Endodermal cell (in vitro differentiated cells): ENCODE measurements at regions not wholly inside any gene's neighbourhood (a gene's known extent, or its start where the extent isn't known, plus 50 kb on each side); places are given as distances from the start of the nearest gene placed in this dataset.

Experiments
- DNase-seq: peaks from one replicate; pipeline ENCODE4 v3.0.0-alpha.2; 2017
- H3K27ac ChIP-seq: 2 replicates; pipeline ENCODE4 v1.5.1; 2013; ENCODE audit warnings: mild to moderate bottlenecking, low read depth, low read length, moderate library complexity
- H3K27me3 ChIP-seq: 2 replicates; pipeline ENCODE4 v1.6.1; 2013; ENCODE audit warnings: mild to moderate bottlenecking, low read length, moderate library complexity; ENCODE audit not compliant: insufficient read depth, control insufficient read depth, poor library complexity, severe bottlenecking
- H3K36me3 ChIP-seq: 2 replicates; pipeline ENCODE4 v1.7.0; 2013; ENCODE audit warnings: mild to moderate bottlenecking, low read length, moderate library complexity; ENCODE audit not compliant: control insufficient read depth, insufficient read depth
- H3K4me1 ChIP-seq: one replicate; pipeline ENCODE4 v1.7.0; 2013; ENCODE audit warnings: low read length; ENCODE audit not compliant: control insufficient read depth, insufficient read depth
- H3K4me3 ChIP-seq: 2 replicates; pipeline ENCODE4 v1.5.1; 2013; ENCODE audit warnings: mild to moderate bottlenecking, low read length, moderate library complexity
- H3K9ac ChIP-seq: 2 replicates; pipeline ENCODE4 v1.6.1; 2013; ENCODE audit warnings: mild to moderate bottlenecking, low read length, moderate library complexity; ENCODE audit not compliant: poor library complexity, severe bottlenecking; ENCODE audit errors: extremely low read depth
- H3K9me3 ChIP-seq: 2 replicates; pipeline ENCODE4 v1.6.1; 2013; ENCODE audit warnings: mild to moderate bottlenecking, low read length, moderate library complexity; ENCODE audit not compliant: control insufficient read depth
- H3K27ac Mint-ChIP-seq: 2 replicates; pipeline ENCODE4 v1.8.0; 2020; ENCODE audit warnings: mixed read lengths
- H3K27me3 Mint-ChIP-seq: 2 replicates; pipeline ENCODE4 v1.8.0; 2021; ENCODE audit warnings: mild to moderate bottlenecking, mixed read lengths; ENCODE audit not compliant: insufficient read depth
- H3K36me3 Mint-ChIP-seq: 2 replicates; pipeline ENCODE4 v1.8.0; 2020; ENCODE audit warnings: low read depth, mixed read lengths
- H3K4me1 Mint-ChIP-seq: 2 replicates; pipeline ENCODE4 v1.8.0; 2020; ENCODE audit warnings: mixed read lengths
- H3K4me3 Mint-ChIP-seq: 2 replicates; pipeline ENCODE4 v1.8.0; 2020; ENCODE audit warnings: mild to moderate bottlenecking, moderate library complexity, mixed read lengths
- H3K9me3 Mint-ChIP-seq: 2 replicates; pipeline ENCODE4 v1.8.0; 2020; ENCODE audit warnings: mild to moderate bottlenecking, mixed read lengths
- CTCF ChIP-seq: fragments of 200-600 bp; sonication (generic); conservative IDR thresholded peaks from 2 replicates; pipeline ENCODE4 v1.5.0; 2021; ENCODE audit warnings: antibody characterized with exemption, mild to moderate bottlenecking
- WGBS, 2 experiments: methylation state at CpG; one replicate each; pipeline versions ENCODE4 v1.1.5 to v1.1.7; 2013; ENCODE audit warnings: missing lambda C conversion rate in 2 of 2, mixed read lengths in 1 of 2; ENCODE audit not compliant: insufficient coverage in 1 of 2, insufficient read length in 1 of 2; 5-methylcytosine and 5-hydroxymethylcytosine counted together

DNA sequence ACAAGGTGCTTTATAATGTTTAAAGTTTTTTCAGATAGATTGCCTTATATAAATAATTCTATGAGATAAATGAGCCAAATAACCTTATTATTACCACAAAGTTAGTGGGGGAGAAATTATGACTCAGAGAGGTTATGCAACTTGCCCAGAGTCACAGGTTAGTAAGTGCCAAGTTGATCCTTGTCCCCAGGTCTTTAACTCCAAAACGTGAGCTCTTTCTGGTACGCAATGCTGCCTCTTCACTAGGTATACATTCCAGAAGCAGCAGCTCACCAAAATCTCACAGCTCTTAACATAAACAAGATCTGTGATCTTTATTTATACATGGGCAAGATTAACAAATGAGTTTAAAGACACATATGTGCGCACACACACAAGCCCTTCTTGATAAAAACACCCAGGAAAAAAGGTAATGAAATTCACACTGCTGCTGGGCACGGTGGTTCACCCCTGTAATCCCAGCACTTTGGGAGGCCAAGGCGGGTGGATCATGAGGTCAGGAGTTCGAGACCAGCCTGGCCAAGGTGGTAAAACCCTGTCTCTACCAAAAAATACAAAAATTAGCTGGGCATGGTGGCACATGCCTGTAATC, 59.8 kb upstream of the NR2F2 start:
- Histone ChIP-seq H3K9ac (no peak overlapping the region), H3K27ac (no peak overlapping the region)

GRCh38 chr15:96272427-96272826, 58.1 kb upstream of the NR2F2 start:
- Histone ChIP-seq H3K4me3 (no peak overlapping the region), H3K9me3 (no peaks in the 10 kb centered on the region), H3K4me1 (no peaks in the 10 kb centered on the region), H3K27ac (no peak overlapping the region), H3K27me3 (no peaks in the 10 kb centered on the region), H3K36me3 (no peaks in the 10 kb centered on the region), H3K9ac (no peak overlapping the region)
- TF ChIP-seq CTCF = no peak
- H3K36me3 Mint-ChIP-seq = no peaks in the 10 kb centered on the region
- H3K4me3 Mint-ChIP-seq = no peak overlapping the region
- H3K27ac Mint-ChIP-seq = no peak overlapping the region
- no peaks in the 10 kb centered on the region for H3K9me3 Mint-ChIP-seq
- DNase-seq = no peak
- no peaks in the 10 kb centered on the region for H3K4me1 Mint-ChIP-seq
- H3K27me3 Mint-ChIP-seq = no peaks in the 10 kb centered on the region
- WGBS, 2 experiments = no CpG with 5 or more reads among the region's 1 CpG

More for the DNA sequence above, 59.8 kb upstream of the NR2F2 start:
- no peaks in the 10 kb centered on the region for H3K4me1 Mint-ChIP-seq
- H3K9me3 Mint-ChIP-seq = no peaks in the 10 kb centered on the region
- WGBS, 2 experiments = 88 to 95% methylated on average over 4 to 6 of the region's 6 CpGs
- no peaks in the 10 kb centered on the region for H3K36me3 Mint-ChIP-seq
- no peak for DNase-seq
- no peak overlapping the region for H3K27ac Mint-ChIP-seq
- no peak for TF ChIP-seq CTCF
- Histone ChIP-seq H3K27me3 (no peaks in the 10 kb centered on the region), H3K4me3 (no peak overlapping the region), H3K4me1 (no peaks in the 10 kb centered on the region), H3K9me3 (no peaks in the 10 kb centered on the region), H3K36me3 (no peaks in the 10 kb centered on the region)
- H3K4me3 Mint-ChIP-seq = no peak overlapping the region
- H3K27me3 Mint-ChIP-seq = no peaks in the 10 kb centered on the region

DNA sequence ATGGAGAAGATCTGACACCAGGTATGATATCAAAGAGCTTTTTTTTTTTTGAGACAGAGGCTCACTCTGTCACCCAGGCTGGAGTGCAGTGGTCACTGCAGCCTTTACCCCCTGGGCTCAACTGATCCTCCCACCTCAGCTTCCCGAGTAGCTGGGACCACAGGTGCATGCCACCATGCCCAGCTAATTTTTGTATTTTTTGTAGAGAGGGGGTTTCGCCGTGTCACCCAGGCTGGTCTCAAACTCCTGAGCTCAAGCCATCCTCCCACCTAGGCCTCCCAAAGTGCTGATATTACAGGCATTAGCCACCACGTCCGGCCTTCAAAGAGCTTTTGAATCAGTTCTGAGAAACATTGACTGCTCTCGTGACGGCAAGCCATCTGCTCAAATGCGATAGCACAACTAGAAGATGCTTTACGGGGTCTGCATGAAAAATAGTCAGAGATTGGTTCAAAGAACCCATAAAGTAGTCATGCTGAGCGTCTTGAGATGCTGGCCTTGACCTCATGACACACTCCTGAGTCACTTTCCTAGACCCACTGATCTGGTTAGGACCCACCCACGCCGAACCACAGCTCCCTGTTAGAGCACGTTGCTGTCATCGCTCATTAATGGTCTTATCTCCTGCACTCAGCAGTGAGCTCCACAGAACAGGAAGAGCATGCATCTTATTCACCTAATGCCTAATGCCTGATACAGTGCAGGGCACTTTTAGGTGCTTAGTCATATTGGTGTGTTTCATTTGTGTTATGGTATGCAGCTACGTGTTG, 57.0 kb upstream of the NR2F2 start:
- H3K36me3 Mint-ChIP-seq = no peaks in the 10 kb centered on the region
- Histone ChIP-seq H3K9ac (no peak overlapping the region), H3K9me3 (no peaks in the 10 kb centered on the region), H3K36me3 (no peaks in the 10 kb centered on the region), H3K4me1 (no peaks in the 10 kb centered on the region), H3K4me3 (no peak overlapping the region), H3K27ac (no peak overlapping the region), H3K27me3 (no peaks in the 10 kb centered on the region)
- no peak for TF ChIP-seq CTCF
- no peaks in the 10 kb centered on the region for H3K4me1 Mint-ChIP-seq
- H3K9me3 Mint-ChIP-seq = no peaks in the 10 kb centered on the region
- no peak for DNase-seq
- H3K4me3 Mint-ChIP-seq = no peak overlapping the region
- WGBS, 2 experiments = 90 to 91% methylated on average over 13 to 15 of the region's 15 CpGs
- no peak overlapping the region for H3K27ac Mint-ChIP-seq
- H3K27me3 Mint-ChIP-seq = no peaks in the 10 kb centered on the region
